Muscle layer of duodenum (tissue), 2 donors: ENCODE measurements at regions not wholly inside any gene's neighbourhood (a gene's known extent, or its start where the extent isn't known, plus 50 kb on each side); places are given as distances from the start of the nearest gene placed in this dataset.

Experiments used
- H3K27ac ChIP-seq: one replicate; pipeline ENCODE4 v1.7.0; 2013; ENCODE audit warnings: mild to moderate bottlenecking, low read length
- H3K27me3 ChIP-seq: one replicate; pipeline ENCODE4 v1.7.0; 2013; ENCODE audit warnings: low read depth, mild to moderate bottlenecking, control low read depth, low read length
- H3K36me3 ChIP-seq, 2 donors: one replicate each; pipeline ENCODE4 v1.7.0; 2013; ENCODE audit warnings: low read length in 2 of 2, control low read depth in 1 of 2, mild to moderate bottlenecking in 1 of 2; ENCODE audit not compliant: insufficient read depth in 2 of 2, control insufficient read depth in 1 of 2
- H3K4me1 ChIP-seq, 2 donors: one replicate each; pipeline ENCODE4 v1.7.0; 2013; ENCODE audit warnings: low read length in 2 of 2, mild to moderate bottlenecking in 2 of 2, control low read depth in 1 of 2, moderate library complexity in 1 of 2; ENCODE audit not compliant: insufficient read depth in 2 of 2, control insufficient read depth in 1 of 2
- H3K4me3 ChIP-seq, 2 donors: one replicate each; pipeline ENCODE4 v1.7.0; 2013; ENCODE audit warnings: low read length in 2 of 2, low read depth in 1 of 2, mild to moderate bottlenecking in 1 of 2
- H3K9me3 ChIP-seq, 2 donors: one replicate each; pipeline ENCODE4 v1.7.0; 2013; ENCODE audit warnings: low read length in 2 of 2, control low read depth in 1 of 2, mild to moderate bottlenecking in 1 of 2; ENCODE audit not compliant: control insufficient read depth in 1 of 2
- donor health status: healthy.

GRCh38 chr6:14933183-14933544, 312.7 kb upstream of the JARID2 start:
- no peak overlapping the region for H3K27ac ChIP-seq
- H3K4me3 ChIP-seq, result no peak overlapping the region
- no peaks in the 10 kb centered on the region for H3K9me3 ChIP-seq
- H3K27me3 ChIP-seq, result no peaks in the 10 kb centered on the region
- H3K36me3 ChIP-seq, result no peaks in the 10 kb centered on the region
- H3K4me1 ChIP-seq, result peaks cover 0 to 3% of the 10 kb centered on the region in 2 donors

GRCh38 chr6:14934013-14934412, 311.9 kb upstream of the JARID2 start:
- no peak overlapping the region for H3K4me3 ChIP-seq
- no peak overlapping the region for H3K27ac ChIP-seq
- no peaks in the 10 kb centered on the region for H3K36me3 ChIP-seq
- no peaks in the 10 kb centered on the region for H3K27me3 ChIP-seq
- peaks cover 0 to 3% of the 10 kb centered on the region in 2 donors for H3K4me1 ChIP-seq
- no peaks in the 10 kb centered on the region for H3K9me3 ChIP-seq

GRCh38 chr6:14934844-14935243, 311.0 kb upstream of the JARID2 start:
- no peaks in the 10 kb centered on the region for H3K27me3 ChIP-seq
- no peak overlapping the region for H3K4me3 ChIP-seq
- no peaks in the 10 kb centered on the region for H3K9me3 ChIP-seq
- H3K4me1 ChIP-seq, result peaks cover 0 to 3% of the 10 kb centered on the region in 2 donors
- H3K27ac ChIP-seq, result no peak overlapping the region
- H3K36me3 ChIP-seq, result no peaks in the 10 kb centered on the region

- no peak overlapping the region for H3K4me3 ChIP-seq
- no peaks in the 10 kb centered on the region for H3K36me3 ChIP-seq
- no peak overlapping the region for H3K27ac ChIP-seq
- H3K4me1 ChIP-seq, result peaks cover 0 to 3% of the 10 kb centered on the region in 2 donors
- no peaks in the 10 kb centered on the region for H3K9me3 ChIP-seq
- no peaks in the 10 kb centered on the region for H3K27me3 ChIP-seq
These were observed 309.0 kb upstream of the JARID2 start for GRCh38 chr6:14936861-14937260.

- Histone ChIP-seq H3K4me3 (no peak overlapping the region), H3K4me1 (no peaks in the 10 kb centered on the region), H3K27me3 (no peaks in the 10 kb centered on the region), H3K27ac (no peak overlapping the region), H3K36me3 (no peaks in the 10 kb centered on the region), H3K9me3 (no peaks in the 10 kb centered on the region)
These were observed 302.8 kb upstream of the JARID2 start for GRCh38 chr6:14943116-14943515.

GRCh38 chr6:14944593-14944992, 301.3 kb upstream of the JARID2 start:
- H3K36me3 ChIP-seq, result no peaks in the 10 kb centered on the region
- H3K4me3 ChIP-seq, result no peak overlapping the region
- H3K27ac ChIP-seq, result no peak overlapping the region
- no peaks in the 10 kb centered on the region for H3K9me3 ChIP-seq
- no peaks in the 10 kb centered on the region for H3K27me3 ChIP-seq
- no peaks in the 10 kb centered on the region for H3K4me1 ChIP-seq

- H3K27me3 ChIP-seq, result no peaks in the 10 kb centered on the region
- no peaks in the 10 kb centered on the region for H3K4me1 ChIP-seq
- no peak overlapping the region for H3K4me3 ChIP-seq
- H3K9me3 ChIP-seq, result no peaks in the 10 kb centered on the region
- no peaks in the 10 kb centered on the region for H3K36me3 ChIP-seq
- no peak overlapping the region for H3K27ac ChIP-seq
These were observed 300.2 kb upstream of the JARID2 start for GRCh38 chr6:14945461-14946185.

GRCh38 chr6:14946753-14947152, 299.1 kb upstream of the JARID2 start:
- no peak overlapping the region for H3K4me3 ChIP-seq
- H3K27me3 ChIP-seq, result no peaks in the 10 kb centered on the region
- H3K4me1 ChIP-seq, result no peaks in the 10 kb centered on the region
- no peaks in the 10 kb centered on the region for H3K9me3 ChIP-seq
- no peaks in the 10 kb centered on the region for H3K36me3 ChIP-seq
- no peak overlapping the region for H3K27ac ChIP-seq

GRCh38 chr6:14948586-14949245, 297.2 kb upstream of the JARID2 start:
- no peaks in the 10 kb centered on the region for H3K9me3 ChIP-seq
- H3K36me3 ChIP-seq, result no peaks in the 10 kb centered on the region
- no peak overlapping the region for H3K4me3 ChIP-seq
- H3K4me1 ChIP-seq, result no peaks in the 10 kb centered on the region
- H3K27ac ChIP-seq, result no peak overlapping the region
- no peaks in the 10 kb centered on the region for H3K27me3 ChIP-seq

GRCh38 chr6:14950103-14950969, 295.5 kb upstream of the JARID2 start:
- H3K27me3 ChIP-seq, result no peaks in the 10 kb centered on the region
- H3K36me3 ChIP-seq, result no peaks in the 10 kb centered on the region
- no peaks in the 10 kb centered on the region for H3K4me1 ChIP-seq
- H3K9me3 ChIP-seq, result no peaks in the 10 kb centered on the region
- no peak overlapping the region for H3K27ac ChIP-seq
- H3K4me3 ChIP-seq, result no peak overlapping the region

- no peaks in the 10 kb centered on the region for H3K36me3 ChIP-seq
- H3K9me3 ChIP-seq, result no peaks in the 10 kb centered on the region
- H3K4me3 ChIP-seq, result no peak overlapping the region
- H3K27me3 ChIP-seq, result no peaks in the 10 kb centered on the region
- no peaks in the 10 kb centered on the region for H3K4me1 ChIP-seq
- H3K27ac ChIP-seq, result no peak overlapping the region
These were observed 294.9 kb upstream of the JARID2 start for GRCh38 chr6:14950970-14951276.
